ENCODE measurements at regions not wholly inside any gene's neighbourhood (a gene's known extent, or its start where the extent isn't known, plus 50 kb on each side); places are given as distances from the start of the nearest gene placed in this dataset.

DNA sequence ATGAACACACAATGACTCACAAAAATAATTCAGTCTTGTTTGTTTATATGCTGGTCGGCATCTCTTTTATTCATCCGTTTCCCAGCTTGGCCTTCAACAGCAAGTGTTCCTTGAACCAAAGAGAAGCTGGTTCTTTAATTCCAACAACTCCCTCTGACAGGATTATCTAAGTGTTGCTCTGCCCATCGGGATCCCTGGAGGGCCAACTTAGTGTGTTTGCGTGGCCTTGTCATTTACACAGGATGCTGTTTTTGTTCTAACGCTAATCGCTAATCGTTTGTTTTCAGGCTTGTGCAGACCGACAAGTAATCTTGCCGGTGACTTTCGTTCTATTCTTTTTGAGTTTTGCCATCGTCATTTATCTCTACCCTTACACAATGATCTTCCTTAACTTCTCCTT is 267.4 kb upstream of the EXOC2 start:
- in situ Hi-C loops (cut with MboI) (no loop called here), intact Hi-C loops (cut with micrococcal nuclease; ENCODE audit: unreplicated experiment) (no loop called here)
- ChIA-PET RAD21 (ENCODE audit: unreplicated experiment) (no interaction called here), CTCF (interaction anchor here (0.6 kb wide), 1 partner anchor 100 kb away, joined by 4 read pairs; no protein-coding TSS in a partner anchor), SMC1A (ENCODE audit: uncharacterized antibody, unreplicated experiment) (interaction anchor here (0.6 kb wide), 1 partner anchor 394 kb away, joined by 3 read pairs; no protein-coding TSS in a partner anchor), POLR2A (no interaction called here)
- H3K4me1 ChIP-seq (ENCODE audit: control insufficient read depth, insufficient read depth, low read length) = no peaks in the 10 kb centered on the region
- no peaks in the 10 kb centered on the region for H3K36me3 ChIP-seq (ENCODE audit: control insufficient read depth in 2 of 2, insufficient read depth in 2 of 2, low read length in 1 of 2)
- H3K27ac ChIP-seq (ENCODE audit: control insufficient read depth, insufficient read depth) = no peak overlapping the region
- H3K4me2 ChIP-seq (ENCODE audit: control insufficient read depth, insufficient read depth) = no peak overlapping the region
- no peaks in the 10 kb centered on the region; a peak in 3 of 4 replicates for H3K27me3 ChIP-seq (replicated peaks in 1 of 2; ENCODE audit: control insufficient read depth in 2 of 2, insufficient read depth in 2 of 2, low read length in 1 of 2)
- FAIRE-seq (no peak), ATAC-seq (no peak), DNase-seq (ENCODE audit: low read depth, low spot score) (no peak)
- H3K79me2 ChIP-seq (ENCODE audit: control insufficient read depth, insufficient read depth, low read length) = no peaks in the 10 kb centered on the region
- no peaks in the 10 kb centered on the region for H3K9me3 ChIP-seq (replicated peaks; ENCODE audit: control insufficient read depth, insufficient read depth, low read length)
- no peak overlapping the region for H2AFZ ChIP-seq (ENCODE audit: control insufficient read depth, low read depth, low read length)
- H4K20me1 ChIP-seq (ENCODE audit: control insufficient read depth, insufficient read depth) = no peaks in the 10 kb centered on the region
- no TSS peak for BruUV-seq (replicated peaks)
- H3K9ac ChIP-seq (ENCODE audit: control insufficient read depth, insufficient read depth, low read length) = no peak overlapping the region
- no peak overlapping the region for H3K4me3 ChIP-seq
- WGBS (ENCODE audit: insufficient coverage, insufficient replicate concordance, low lambda C conversion rate, missing lambda C conversion rate) = 61% methylated on average over 11 of the region's 11 CpGs
- no peak for TF ChIP-seq ZBTB40 (IDR thresholded peaks at IDR 0.05; ENCODE audit: borderline replicate concordance)
- TF ChIP-seq SUZ12 (IDR thresholded peaks at IDR 0.05; ENCODE audit: unreplicated experiment) = no peak
- TF ChIP-seq FOS (IDR thresholded peaks at IDR 0.05; ENCODE audit: borderline replicate concordance, extremely low read depth, insufficient read length) = no peak
- no peak for TF ChIP-seq SMARCA5 (IDR thresholded peaks at IDR 0.05)
- no peak for TF ChIP-seq E4F1 (IDR thresholded peaks at IDR 0.05; ENCODE audit: borderline replicate concordance, partially characterized antibody)
- no peak for TF ChIP-seq SUPT20H (IDR thresholded peaks at IDR 0.05; ENCODE audit: borderline replicate concordance, control insufficient read depth, low read depth, low read length)
- TF ChIP-seq, protein P1, sequence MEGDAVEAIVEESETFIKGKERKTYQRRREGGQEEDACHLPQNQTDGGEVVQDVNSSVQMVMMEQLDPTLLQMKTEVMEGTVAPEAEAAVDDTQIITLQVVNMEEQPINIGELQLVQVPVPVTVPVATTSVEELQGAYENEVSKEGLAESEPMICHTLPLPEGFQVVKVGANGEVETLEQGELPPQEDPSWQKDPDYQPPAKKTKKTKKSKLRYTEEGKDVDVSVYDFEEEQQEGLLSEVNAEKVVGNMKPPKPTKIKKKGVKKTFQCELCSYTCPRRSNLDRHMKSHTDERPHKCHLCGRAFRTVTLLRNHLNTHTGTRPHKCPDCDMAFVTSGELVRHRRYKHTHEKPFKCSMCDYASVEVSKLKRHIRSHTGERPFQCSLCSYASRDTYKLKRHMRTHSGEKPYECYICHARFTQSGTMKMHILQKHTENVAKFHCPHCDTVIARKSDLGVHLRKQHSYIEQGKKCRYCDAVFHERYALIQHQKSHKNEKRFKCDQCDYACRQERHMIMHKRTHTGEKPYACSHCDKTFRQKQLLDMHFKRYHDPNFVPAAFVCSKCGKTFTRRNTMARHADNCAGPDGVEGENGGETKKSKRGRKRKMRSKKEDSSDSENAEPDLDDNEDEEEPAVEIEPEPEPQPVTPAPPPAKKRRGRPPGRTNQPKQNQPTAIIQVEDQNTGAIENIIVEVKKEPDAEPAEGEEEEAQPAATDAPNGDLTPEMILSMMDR (IDR thresholded peaks at IDR 0.05 in 2 of 3, conservative IDR thresholded peaks at IDR 0.05 in 1 of 3; ENCODE audit: control insufficient read depth in 2 of 3, extremely low read depth in 1 of 3, insufficient read depth in 1 of 3, low read depth in 3 of 3, low read length in 3 of 3) = no peak
- TF ChIP-seq, protein P2, sequence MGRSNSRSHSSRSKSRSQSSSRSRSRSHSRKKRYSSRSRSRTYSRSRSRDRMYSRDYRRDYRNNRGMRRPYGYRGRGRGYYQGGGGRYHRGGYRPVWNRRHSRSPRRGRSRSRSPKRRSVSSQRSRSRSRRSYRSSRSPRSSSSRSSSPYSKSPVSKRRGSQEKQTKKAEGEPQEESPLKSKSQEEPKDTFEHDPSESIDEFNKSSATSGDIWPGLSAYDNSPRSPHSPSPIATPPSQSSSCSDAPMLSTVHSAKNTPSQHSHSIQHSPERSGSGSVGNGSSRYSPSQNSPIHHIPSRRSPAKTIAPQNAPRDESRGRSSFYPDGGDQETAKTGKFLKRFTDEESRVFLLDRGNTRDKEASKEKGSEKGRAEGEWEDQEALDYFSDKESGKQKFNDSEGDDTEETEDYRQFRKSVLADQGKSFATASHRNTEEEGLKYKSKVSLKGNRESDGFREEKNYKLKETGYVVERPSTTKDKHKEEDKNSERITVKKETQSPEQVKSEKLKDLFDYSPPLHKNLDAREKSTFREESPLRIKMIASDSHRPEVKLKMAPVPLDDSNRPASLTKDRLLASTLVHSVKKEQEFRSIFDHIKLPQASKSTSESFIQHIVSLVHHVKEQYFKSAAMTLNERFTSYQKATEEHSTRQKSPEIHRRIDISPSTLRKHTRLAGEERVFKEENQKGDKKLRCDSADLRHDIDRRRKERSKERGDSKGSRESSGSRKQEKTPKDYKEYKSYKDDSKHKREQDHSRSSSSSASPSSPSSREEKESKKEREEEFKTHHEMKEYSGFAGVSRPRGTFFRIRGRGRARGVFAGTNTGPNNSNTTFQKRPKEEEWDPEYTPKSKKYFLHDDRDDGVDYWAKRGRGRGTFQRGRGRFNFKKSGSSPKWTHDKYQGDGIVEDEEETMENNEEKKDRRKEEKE (IDR thresholded peaks at IDR 0.05) = no peak
- no peak for TF ChIP-seq SREBF2 (IDR thresholded peaks at IDR 0.05; ENCODE audit: low read length)
- TF ChIP-seq NRF1 (conservative IDR thresholded peaks at IDR 0.05; ENCODE audit: low read depth, low read length) = no peak
- TF ChIP-seq CHD4 (IDR thresholded peaks at IDR 0.05) = no peak
- TF ChIP-seq YY1 (IDR thresholded peaks at IDR 0.05; ENCODE audit: low read depth, low read length) = no peak
- no peak for TF ChIP-seq TCF3 (IDR thresholded peaks at IDR 0.05; ENCODE audit: borderline replicate concordance, insufficient read depth, low read depth, low read length)

All from GM12878 (cell line).